COR-L47 (cell line): ENCODE measurements at regions not wholly inside any gene's neighbourhood (a gene's known extent, or its start where the extent isn't known, plus 50 kb on each side); places are given as distances from the start of the nearest gene placed in this dataset.
"Not testable (repeated sequence)": the region's sequence is repeated elsewhere in the genome, so short reads cannot be mapped to it uniquely, and the experiment has no call there.

Experiments
- DNase-seq: peaks from one replicate; lab custom pipeline; 2025; lab: John Stamatoyannopoulos, UW

GRCh38 chr2:120531863-120532600 is 186.1 kb downstream of the INHBB start:
- no peak for DNase-seq

GRCh38 chr2:120533625-120534024 is 187.7 kb downstream of the INHBB start:
- no peak for DNase-seq

- DNase-seq: no peak
These were observed 188.5 kb downstream of the INHBB start for GRCh38 chr2:120534457-120534856.

- DNase-seq: no peak
These were observed 189.1 kb downstream of the INHBB start for GRCh38 chr2:120535081-120535480.

GRCh38 chr2:120536141-120536540 is 190.2 kb downstream of the INHBB start:
- DNase-seq: no peak

- DNase-seq: peak; percentile 55
These were observed 192.9 kb downstream of the INHBB start for GRCh38 chr2:120538691-120539423.

- no peak for DNase-seq
These were observed 193.5 kb downstream of the INHBB start for GRCh38 chr2:120539424-120539936.

GRCh38 chr2:120539937-120540718 is 194.2 kb downstream of the INHBB start:
- DNase-seq: no peak

GRCh38 chr2:120540719-120541552 is 194.7 kb upstream of the GLI2 start:
- no peak for DNase-seq

GRCh38 chr2:120541553-120541932 is 194.1 kb upstream of the GLI2 start:
- DNase-seq: no peak

- no peak for DNase-seq
These were observed 193.5 kb upstream of the GLI2 start for GRCh38 chr2:120541972-120542670.

GRCh38 chr2:120542911-120543527 is 192.6 kb upstream of the GLI2 start:
- no peak for DNase-seq

- no peak for DNase-seq
These were observed 191.8 kb upstream of the GLI2 start for GRCh38 chr2:120543899-120544298.

- no peak for DNase-seq
These were observed 191.1 kb upstream of the GLI2 start for GRCh38 chr2:120544522-120544921.

- DNase-seq: not testable (repeated sequence)
These were observed 190.7 kb upstream of the GLI2 start for GRCh38 chr2:120545007-120545406.

- no peak for DNase-seq
These were observed 190.1 kb upstream of the GLI2 start for GRCh38 chr2:120545521-120546047.

GRCh38 chr2:120546048-120546864 is 189.4 kb upstream of the GLI2 start:
- DNase-seq: no peak

- DNase-seq: no peak
These were observed 188.7 kb upstream of the GLI2 start for GRCh38 chr2:120546865-120547390.

- no peak for DNase-seq
These were observed 188.0 kb upstream of the GLI2 start for GRCh38 chr2:120547662-120548061.
